HepG2 (cell line): ENCODE measurements at regions not wholly inside any gene's neighbourhood (a gene's known extent, or its start where the extent isn't known, plus 50 kb on each side); places are given as distances from the start of the nearest gene placed in this dataset.

Experiments used
- CREM ChIP-seq, 2 experiments: sonication (generic) in 1 of 2; formaldehyde crosslinking in 1 of 2; IDR thresholded peaks; 2 replicates each; pipeline versions ENCODE4 v1.4.0 to v1.6.1; 2016 to 2020; ENCODE audit warnings: antibody characterized with exemption in 1 of 2, mild to moderate bottlenecking in 1 of 2, missing genetic modification reagents in 1 of 2
- ELF1 ChIP-seq: sonication (generic); formaldehyde crosslinking; IDR thresholded peaks from 2 replicates; pipeline ENCODE4 v1.4.0; 2020; ENCODE audit warnings: missing genetic modification reagents
- EP300 ChIP-seq, 3 experiments: sonication (generic) in 1 of 3; formaldehyde crosslinking in 1 of 3; IDR thresholded peaks; 2 replicates each; pipeline versions ENCODE4 v1.5.1 to v1.6.1; 2011 to 2020; ENCODE audit warnings: low read depth in 2 of 3, low read length in 2 of 3, borderline replicate concordance in 1 of 3, improper control_type of control experiment in 1 of 3, mild to moderate bottlenecking in 1 of 3, missing genetic modification reagents in 1 of 3, moderate library complexity in 1 of 3
- ETV6 ChIP-seq: sonication (generic); formaldehyde crosslinking; conservative IDR thresholded peaks from 2 replicates; pipeline ENCODE4 v1.4.0; 2020; ENCODE audit warnings: missing genetic modification reagents
- EZH2 ChIP-seq: conservative IDR thresholded peaks from 2 replicates; pipeline ENCODE4 v1.6.1; 2012; ENCODE audit warnings: mild to moderate bottlenecking, low read depth, low read length, moderate library complexity
- FOXJ3 ChIP-seq: sonication (generic); formaldehyde crosslinking; IDR thresholded peaks from 2 replicates; pipeline ENCODE4 v1.4.0; 2020; ENCODE audit warnings: missing genetic modification reagents, mild to moderate bottlenecking, borderline replicate concordance
- HDAC1 ChIP-seq: sonication (generic); formaldehyde crosslinking; IDR thresholded peaks from 2 replicates; pipeline ENCODE4 v1.5.1; 2020; ENCODE audit warnings: mild to moderate bottlenecking, missing genetic modification reagents
- TAF1 ChIP-seq: sonication (generic); formaldehyde crosslinking; IDR thresholded peaks from 2 replicates; pipeline ENCODE4 v1.4.0; 2020; ENCODE audit warnings: missing genetic modification reagents
- USF2 ChIP-seq, 2 experiments: sonication (generic) in 1 of 2; formaldehyde crosslinking in 1 of 2; IDR thresholded peaks; 2 replicates each; pipeline versions ENCODE4 v1.5.1 to v1.6.1; 2011 to 2020; ENCODE audit warnings: borderline replicate concordance in 1 of 2, low read depth in 1 of 2, low read length in 1 of 2, mild to moderate bottlenecking in 1 of 2, missing genetic modification reagents in 1 of 2, moderate library complexity in 1 of 2
- XBP1 ChIP-seq: sonication (generic); formaldehyde crosslinking; IDR thresholded peaks from 2 replicates; pipeline ENCODE4 v1.5.0; 2020; ENCODE audit warnings: missing genetic modification reagents
- ZNF121 ChIP-seq: sonication (generic); formaldehyde crosslinking; IDR thresholded peaks from 2 replicates; pipeline ENCODE4 v1.5.0; 2020; ENCODE audit warnings: mild to moderate bottlenecking, missing genetic modification reagents
- ZNF777 ChIP-seq: sonication (generic); formaldehyde crosslinking; IDR thresholded peaks from 2 replicates; pipeline ENCODE4 v1.4.0; 2020; ENCODE audit warnings: missing genetic modification reagents
- TF ChIP-seq, protein P1 (sequence below): sonication (generic); formaldehyde crosslinking; IDR thresholded peaks from 2 replicates; pipeline ENCODE4 v1.4.0; 2020; ENCODE audit warnings: mild to moderate bottlenecking, missing genetic modification reagents
- TF ChIP-seq, protein P2 (sequence below): sonication (generic); formaldehyde crosslinking; IDR thresholded peaks from 2 replicates; pipeline ENCODE4 v1.8.1; 2023; ENCODE audit warnings: missing genetic modification reagents, inconsistent platforms, borderline replicate concordance

DNA sequence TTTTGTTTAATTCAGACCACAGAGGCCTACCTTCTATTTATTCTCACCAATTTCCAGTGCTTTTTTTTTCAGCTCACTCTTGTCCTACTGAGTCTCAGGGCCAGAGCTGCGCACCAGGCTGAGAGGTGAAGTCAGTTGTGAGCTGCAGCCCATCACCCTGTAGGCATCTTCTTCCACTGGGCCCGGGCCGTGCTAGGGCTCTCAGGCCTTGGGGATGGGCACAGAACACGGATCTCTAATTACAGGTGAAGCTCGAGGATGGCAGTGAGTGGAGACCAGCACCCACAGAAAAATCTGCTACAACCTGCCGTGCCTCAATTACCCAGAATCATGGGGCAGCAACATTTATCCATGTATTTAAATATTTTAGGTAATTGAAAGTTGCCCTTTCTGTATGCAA lies 82.1 kb downstream of the IRX5 start:
- TF ChIP-seq ZNF121 (CRISPR knock-in tag) = no peak
- TF ChIP-seq, protein P1, sequence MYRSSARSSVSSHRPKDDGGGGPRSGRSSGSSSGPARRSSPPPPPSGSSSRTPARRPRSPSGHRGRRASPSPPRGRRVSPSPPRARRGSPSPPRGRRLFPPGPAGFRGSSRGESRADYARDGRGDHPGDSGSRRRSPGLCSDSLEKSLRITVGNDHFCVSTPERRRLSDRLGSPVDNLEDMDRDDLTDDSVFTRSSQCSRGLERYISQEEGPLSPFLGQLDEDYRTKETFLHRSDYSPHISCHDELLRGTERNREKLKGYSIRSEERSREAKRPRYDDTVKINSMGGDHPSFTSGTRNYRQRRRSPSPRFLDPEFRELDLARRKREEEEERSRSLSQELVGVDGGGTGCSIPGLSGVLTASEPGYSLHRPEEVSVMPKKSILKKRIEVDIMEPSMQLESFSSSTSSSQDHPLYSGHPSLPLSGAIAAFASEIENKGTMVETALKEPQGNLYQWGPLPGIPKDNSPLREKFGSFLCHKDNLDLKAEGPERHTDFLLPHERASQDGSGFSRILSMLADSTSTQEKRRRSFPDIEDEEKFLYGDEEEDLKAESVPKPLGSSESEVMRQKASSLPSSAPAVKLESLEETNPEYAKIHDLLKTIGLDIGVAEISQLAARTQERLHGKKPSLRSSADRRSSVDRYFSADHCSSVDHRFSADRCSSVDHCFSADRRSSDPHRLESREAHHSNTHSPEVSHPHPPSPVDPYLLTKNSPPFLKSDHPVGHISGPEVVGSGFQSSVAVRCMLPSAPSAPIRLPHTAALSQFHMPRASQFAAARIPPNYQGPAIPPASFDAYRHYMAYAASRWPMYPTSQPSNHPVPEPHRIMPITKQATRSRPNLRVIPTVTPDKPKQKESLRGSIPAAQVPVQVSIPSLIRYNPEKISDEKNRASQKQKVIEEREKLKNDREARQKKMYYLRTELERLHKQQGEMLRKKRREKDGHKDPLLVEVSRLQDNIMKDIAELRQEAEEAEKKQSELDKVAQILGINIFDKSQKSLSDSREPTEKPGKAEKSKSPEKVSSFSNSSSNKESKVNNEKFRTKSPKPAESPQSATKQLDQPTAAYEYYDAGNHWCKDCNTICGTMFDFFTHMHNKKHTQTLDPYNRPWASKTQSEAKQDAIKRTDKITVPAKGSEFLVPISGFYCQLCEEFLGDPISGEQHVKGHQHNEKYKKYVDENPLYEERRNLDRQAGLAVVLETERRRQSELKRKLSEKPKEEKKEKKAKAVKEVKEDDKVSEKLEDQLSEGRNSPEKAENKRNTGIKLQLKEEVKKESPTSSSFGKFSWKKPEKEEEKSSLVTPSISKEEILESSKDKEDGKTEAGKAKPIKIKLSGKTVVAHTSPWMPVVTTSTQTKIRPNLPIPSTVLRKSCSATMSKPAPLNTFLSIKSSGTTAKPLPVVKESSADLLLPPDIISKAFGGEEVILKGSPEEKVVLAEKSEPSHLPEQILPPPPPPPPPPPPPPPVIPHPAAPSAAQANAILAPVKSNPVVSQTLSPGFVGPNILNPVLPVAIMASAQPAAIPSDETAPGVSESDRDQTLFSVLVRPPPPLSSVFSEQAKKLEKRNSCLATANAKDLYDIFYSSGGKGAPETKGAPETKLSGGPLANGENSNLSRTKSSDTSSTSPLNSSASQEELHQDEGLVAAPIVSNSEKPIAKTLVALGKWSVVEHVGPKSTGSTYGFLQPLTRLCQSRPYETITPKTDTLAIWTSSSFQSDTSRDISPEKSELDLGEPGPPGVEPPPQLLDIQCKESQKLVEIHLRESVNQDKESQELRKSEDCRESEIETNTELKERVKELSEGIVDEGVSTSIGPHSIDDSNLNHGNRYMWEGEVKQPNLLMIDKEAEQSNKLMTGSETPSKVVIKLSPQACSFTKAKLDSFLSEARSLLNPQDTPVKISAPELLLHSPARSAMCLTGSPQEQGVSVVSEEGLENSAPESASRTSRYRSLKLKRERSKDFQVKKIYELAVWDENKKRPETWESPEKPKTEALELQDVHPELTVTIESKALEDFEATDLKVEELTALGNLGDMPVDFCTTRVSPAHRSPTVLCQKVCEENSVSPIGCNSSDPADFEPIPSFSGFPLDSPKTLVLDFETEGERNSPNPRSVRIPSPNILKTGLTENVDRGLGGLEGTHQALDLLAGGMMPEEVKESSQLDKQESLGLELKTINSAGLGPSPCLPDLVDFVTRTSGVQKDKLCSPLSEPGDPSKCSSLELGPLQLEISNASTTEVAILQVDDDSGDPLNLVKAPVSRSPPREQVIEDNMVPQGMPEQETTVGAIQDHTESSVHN (CRISPR knock-in tag) = no peak
- no peak for TF ChIP-seq HDAC1 (CRISPR knock-in tag)
- TF ChIP-seq ZNF777 (CRISPR knock-in tag) = no peak
- TF ChIP-seq USF2 (IDR thresholded peaks at IDR 0.05; ENCODE audit: low read depth, low read length) = no peak
- TF ChIP-seq USF2 (CRISPR knock-in tag; IDR thresholded peaks at IDR 0.05; ENCODE audit: borderline replicate concordance) = no peak
- TF ChIP-seq ELF1 (CRISPR knock-in tag) = no peak
- no peak for TF ChIP-seq TAF1 (CRISPR knock-in tag)
- TF ChIP-seq EP300 (IDR thresholded peaks at IDR 0.05; ENCODE audit: low read depth in 2 of 2, low read length in 2 of 2) = no peak
- no peak for TF ChIP-seq EP300 (CRISPR knock-in tag; IDR thresholded peaks at IDR 0.05; ENCODE audit: borderline replicate concordance)
- no peak for TF ChIP-seq XBP1 (CRISPR knock-in tag)
- TF ChIP-seq CREM (IDR thresholded peaks at IDR 0.05) = no peak
- no peak for TF ChIP-seq CREM (CRISPR knock-in tag; IDR thresholded peaks at IDR 0.05)
- TF ChIP-seq, protein P2, sequence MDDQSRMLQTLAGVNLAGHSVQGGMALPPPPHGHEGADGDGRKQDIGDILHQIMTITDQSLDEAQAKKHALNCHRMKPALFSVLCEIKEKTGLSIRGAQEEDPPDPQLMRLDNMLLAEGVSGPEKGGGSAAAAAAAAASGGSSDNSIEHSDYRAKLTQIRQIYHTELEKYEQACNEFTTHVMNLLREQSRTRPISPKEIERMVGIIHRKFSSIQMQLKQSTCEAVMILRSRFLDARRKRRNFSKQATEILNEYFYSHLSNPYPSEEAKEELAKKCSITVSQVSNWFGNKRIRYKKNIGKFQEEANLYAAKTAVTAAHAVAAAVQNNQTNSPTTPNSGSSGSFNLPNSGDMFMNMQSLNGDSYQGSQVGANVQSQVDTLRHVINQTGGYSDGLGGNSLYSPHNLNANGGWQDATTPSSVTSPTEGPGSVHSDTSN (CRISPR knock-in tag) = no peak
- no peak for TF ChIP-seq FOXJ3
- no peak for TF ChIP-seq EZH2
- no peak for TF ChIP-seq ETV6
